22Rv1 (cell line): ENCODE measurements at regions not wholly inside any gene's neighbourhood (a gene's known extent, or its start where the extent isn't known, plus 50 kb on each side); places are given as distances from the start of the nearest gene placed in this dataset.

ENCODE experiments used
- ZFX ChIP-seq: fragments of 450-650 bp; IDR thresholded peaks from 2 replicates; pipeline ENCODE4 v1.6.1; 2017; ENCODE audit warnings: antibody characterized with exemption, borderline replicate concordance
- TF ChIP-seq, protein P1 (sequence below): fragments of 450-650 bp; IDR thresholded peaks from 2 replicates; pipeline ENCODE4 v1.5.1; 2017; ENCODE audit warnings: mild to moderate bottlenecking

DNA sequence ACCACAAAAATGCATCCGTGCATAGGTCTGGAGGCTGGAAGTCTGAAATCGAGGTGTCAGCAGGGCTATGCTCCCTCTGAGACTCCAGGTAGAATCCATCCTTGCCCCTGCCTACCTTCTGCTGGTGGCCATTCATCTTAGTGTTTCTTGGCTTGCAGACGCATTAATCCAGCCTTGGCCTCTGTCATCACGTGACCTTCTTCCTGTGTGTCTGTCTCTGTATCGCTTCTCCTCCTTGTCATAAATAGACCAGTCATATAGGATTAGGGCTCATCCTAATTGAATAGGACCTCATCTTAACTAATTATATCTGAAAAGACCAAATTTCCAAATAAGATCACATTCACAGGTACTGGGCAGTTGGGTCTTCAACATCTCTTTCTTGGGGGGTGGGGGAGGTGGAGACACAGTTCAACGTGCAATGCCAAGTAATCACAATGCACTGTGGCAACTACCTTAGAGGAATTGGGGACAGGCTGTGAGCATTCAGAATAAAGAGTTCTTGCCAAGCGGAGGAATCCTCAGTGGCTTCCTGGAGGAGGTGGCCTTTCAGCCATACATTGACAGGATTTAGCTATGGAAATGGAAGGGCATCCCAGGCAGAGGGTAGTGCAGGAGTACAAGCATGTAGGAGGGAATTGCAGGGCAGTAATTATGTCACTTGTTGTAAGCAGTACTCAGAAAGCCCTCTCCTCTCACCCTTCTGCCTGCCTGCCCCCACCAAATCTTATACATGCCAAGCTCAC lies 96.2 kb upstream of the SYT13 start:
- TF ChIP-seq, protein P1, sequence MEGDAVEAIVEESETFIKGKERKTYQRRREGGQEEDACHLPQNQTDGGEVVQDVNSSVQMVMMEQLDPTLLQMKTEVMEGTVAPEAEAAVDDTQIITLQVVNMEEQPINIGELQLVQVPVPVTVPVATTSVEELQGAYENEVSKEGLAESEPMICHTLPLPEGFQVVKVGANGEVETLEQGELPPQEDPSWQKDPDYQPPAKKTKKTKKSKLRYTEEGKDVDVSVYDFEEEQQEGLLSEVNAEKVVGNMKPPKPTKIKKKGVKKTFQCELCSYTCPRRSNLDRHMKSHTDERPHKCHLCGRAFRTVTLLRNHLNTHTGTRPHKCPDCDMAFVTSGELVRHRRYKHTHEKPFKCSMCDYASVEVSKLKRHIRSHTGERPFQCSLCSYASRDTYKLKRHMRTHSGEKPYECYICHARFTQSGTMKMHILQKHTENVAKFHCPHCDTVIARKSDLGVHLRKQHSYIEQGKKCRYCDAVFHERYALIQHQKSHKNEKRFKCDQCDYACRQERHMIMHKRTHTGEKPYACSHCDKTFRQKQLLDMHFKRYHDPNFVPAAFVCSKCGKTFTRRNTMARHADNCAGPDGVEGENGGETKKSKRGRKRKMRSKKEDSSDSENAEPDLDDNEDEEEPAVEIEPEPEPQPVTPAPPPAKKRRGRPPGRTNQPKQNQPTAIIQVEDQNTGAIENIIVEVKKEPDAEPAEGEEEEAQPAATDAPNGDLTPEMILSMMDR = no peak
- TF ChIP-seq ZFX = no peak
